ENCODE measurements at regions not wholly inside any gene's neighbourhood (a gene's known extent, or its start where the extent isn't known, plus 50 kb on each side); places are given as distances from the start of the nearest gene placed in this dataset.

- POLR2A ChIA-PET, result no interaction called here
- CTCF ChIA-PET, result interaction anchor here (0.7 kb wide), 1 partner anchor 19 kb away, joined by 5 read pairs; no protein-coding TSS in a partner anchor
- intact Hi-C loops (cut with DNase I, micrococcal nuclease), result no loop called here
- Mint-ChIP-seq H3K4me1 (ENCODE audit: low read depth) (no peaks in the 10 kb centered on the region), H3K27me3 (no peaks in the 10 kb centered on the region), H3K9me3 (no peaks in the 10 kb centered on the region), H3K36me3 (ENCODE audit: low read depth) (no peaks in the 10 kb centered on the region), H3K27ac (no peak overlapping the region), H3K4me3 (no peak overlapping the region)
- Histone ChIP-seq H3K4me3 (ENCODE audit: low read length) (no peak overlapping the region), H3K27me3 (ENCODE audit: control insufficient read depth in 1 of 2, insufficient read depth in 2 of 2, low read length in 2 of 2) (no peaks in the 10 kb centered on the region), H3K27ac (ENCODE audit: low read depth in 1 of 2, low read length in 2 of 2) (no peak overlapping the region), H3K4me1 (ENCODE audit: insufficient read depth, low read length) (no peaks in the 10 kb centered on the region), H3K36me3 (ENCODE audit: insufficient read depth, low read length) (no peaks in the 10 kb centered on the region), H3K9me3 (ENCODE audit: control insufficient read depth in 1 of 2, insufficient read depth in 1 of 2, low read length in 2 of 2) (no peaks in the 10 kb centered on the region)
- TF ChIP-seq CTCF (IDR thresholded peaks at IDR 0.05), result no peak
- DNase-seq, result no peak
- ATAC-seq (ENCODE audit: poor library complexity), result no peak
Measured at GRCh38 chr4:177079327-177079726, 230.3 kb upstream of the NEIL3 start.

- H3K36me3 ChIP-seq (ENCODE audit: insufficient read depth, low read length), result no peaks in the 10 kb centered on the region
- H3K27ac ChIP-seq (ENCODE audit: low read depth in 1 of 2, low read length in 2 of 2), result no peak overlapping the region
- no peak for ATAC-seq (ENCODE audit: poor library complexity)
- Mint-ChIP-seq H3K9me3 (no peaks in the 10 kb centered on the region), H3K27ac (no peak overlapping the region), H3K27me3 (no peaks in the 10 kb centered on the region), H3K36me3 (ENCODE audit: low read depth) (no peaks in the 10 kb centered on the region), H3K4me3 (no peak overlapping the region), H3K4me1 (ENCODE audit: low read depth) (no peaks in the 10 kb centered on the region)
- DNase-seq, result no peak
- H3K27me3 ChIP-seq (ENCODE audit: control insufficient read depth in 1 of 2, insufficient read depth in 2 of 2, low read length in 2 of 2), result no peaks in the 10 kb centered on the region
- H3K4me1 ChIP-seq (ENCODE audit: insufficient read depth, low read length), result no peaks in the 10 kb centered on the region
- CTCF ChIA-PET, result no interaction called here
- intact Hi-C loops (cut with DNase I, micrococcal nuclease), result no loop called here
- H3K4me3 ChIP-seq (ENCODE audit: low read length), result no peak overlapping the region
- no peak for TF ChIP-seq CTCF (IDR thresholded peaks at IDR 0.05)
- POLR2A ChIA-PET, result no interaction called here
- no peaks in the 10 kb centered on the region for H3K9me3 ChIP-seq (ENCODE audit: control insufficient read depth in 1 of 2, insufficient read depth in 1 of 2, low read length in 2 of 2)
Measured at GRCh38 chr4:177080388-177080787, 229.3 kb upstream of the NEIL3 start.

GRCh38 chr4:177087060-177087459 is 222.6 kb upstream of the NEIL3 start:
- Histone ChIP-seq H3K9me3 (ENCODE audit: control insufficient read depth in 1 of 2, insufficient read depth in 1 of 2, low read length in 2 of 2) (no peaks in the 10 kb centered on the region), H3K4me1 (ENCODE audit: insufficient read depth, low read length) (no peaks in the 10 kb centered on the region), H3K27me3 (ENCODE audit: control insufficient read depth in 1 of 2, insufficient read depth in 2 of 2, low read length in 2 of 2) (no peaks in the 10 kb centered on the region), H3K27ac (ENCODE audit: low read depth in 1 of 2, low read length in 2 of 2) (no peak overlapping the region), H3K36me3 (ENCODE audit: insufficient read depth, low read length) (no peaks in the 10 kb centered on the region), H3K4me3 (ENCODE audit: low read length) (no peak overlapping the region)
- no peak for TF ChIP-seq CTCF (IDR thresholded peaks at IDR 0.05)
- no peaks in the 10 kb centered on the region for H3K9me3 Mint-ChIP-seq
- no peaks in the 10 kb centered on the region for H3K36me3 Mint-ChIP-seq (ENCODE audit: low read depth)
- ATAC-seq (ENCODE audit: poor library complexity) (no peak), DNase-seq (no peak)
- H3K27ac Mint-ChIP-seq, result no peak overlapping the region
- POLR2A ChIA-PET, result no interaction called here
- no peak overlapping the region for H3K4me3 Mint-ChIP-seq
- CTCF ChIA-PET, result interaction anchor here (1.0 kb wide), 1 partner anchor 10 kb away, joined by 3 read pairs; no protein-coding TSS in a partner anchor
- no peaks in the 10 kb centered on the region for H3K4me1 Mint-ChIP-seq (ENCODE audit: low read depth)
- intact Hi-C loops (cut with DNase I, micrococcal nuclease), result no loop called here
- no peaks in the 10 kb centered on the region for H3K27me3 Mint-ChIP-seq

Data from CD4-positive, alpha-beta T cell (primary cell).